A549 (cell line): ENCODE measurements at regions not wholly inside any gene's neighbourhood (a gene's known extent, or its start where the extent isn't known, plus 50 kb on each side); places are given as distances from the start of the nearest gene placed in this dataset.

ENCODE experiments used
- ATAC-seq, 2 experiments: fragments of 200-7000 bp in 1 of 2; fragments of >200 bp in 1 of 2; cut with Nextera tagmentation in 1 of 2; cut with Tn5 transposase in 1 of 2; 3 replicates each; pipeline versions ENCODE4 v1.8.0 to v1.9.1; 2018 to 2020; ENCODE audit warnings: mild to moderate bottlenecking in 1 of 2, moderate library complexity in 1 of 2
- CTCF ChIA-PET: fragments of 300-600 bp; sonication (Branson Sonifier 250); formaldehyde crosslinking; extraction: SDS; loops from one replicate; lab custom pipeline; 2021; ENCODE audit warnings: antibody characterized with exemption, inconsistent platforms; lab: Yijun Ruan, JAX
- POLR2A ChIA-PET: fragments of 350-600 bp; formaldehyde crosslinking; extraction: SDS; loops from one replicate; lab custom pipeline; 2021; ENCODE audit warnings: antibody characterized with exemption, inconsistent platforms; lab: Yijun Ruan, JAX
- DNase-seq, 2 experiments: peaks; one replicate each; pipeline versions ENCODE4 v3.0.0 to v3.0.0-alpha.2; 2011 to 2016; ENCODE audit warnings: low read depth in 1 of 2, low spot score in 1 of 2
- FAIRE-seq: peaks from 2 replicates; lab custom pipeline; 2011; peaks lifted over from hg19 to GRCh38; lab: Jason Lieb, UNC
- H3K27ac ChIP-seq, 2 experiments: fragments of >200 bp; sonication (Bioruptor Twin); formaldehyde crosslinking; 3 replicates each; pipeline ENCODE4 v1.5.1; 2016 to 2017
- H3K4me1 ChIP-seq: fragments of >200 bp; sonication (Bioruptor Twin); formaldehyde crosslinking; 3 replicates; pipeline ENCODE4 v1.6.1; 2016
- H3K4me2 ChIP-seq: fragments of >200 bp; sonication (Bioruptor Twin); formaldehyde crosslinking; 3 replicates; pipeline ENCODE4 v1.6.1; 2016
- H3K4me3 ChIP-seq: fragments of >200 bp; sonication (Bioruptor Twin); formaldehyde crosslinking; 3 replicates; pipeline ENCODE4 v1.5.1; 2016
- H3K9me3 ChIP-seq: fragments of >200 bp; sonication (Bioruptor Twin); formaldehyde crosslinking; 3 replicates; pipeline ENCODE4 v1.6.1; 2016
- BCL3 ChIP-seq: fragments of >200 bp; sonication (Bioruptor Twin); formaldehyde crosslinking; IDR thresholded peaks from 3 replicates; pipeline ENCODE4 v1.6.1; 2016
- CBX2 ChIP-seq: fragments of 200-600 bp; sonication (generic); IDR thresholded peaks from 2 replicates; pipeline ENCODE4 v1.6.1; 2016; ENCODE audit warnings: low read depth, mild to moderate bottlenecking, borderline replicate concordance
- CHD4 ChIP-seq: fragments of 200-600 bp; sonication (generic); IDR thresholded peaks from 2 replicates; pipeline ENCODE4 v1.6.1; 2016; ENCODE audit warnings: antibody characterized with exemption, mild to moderate bottlenecking, borderline replicate concordance
- FOSB ChIP-seq: fragments of 250-450 bp; sonication (Bioruptor Pico); IDR thresholded peaks from 2 replicates; pipeline ENCODE4 v1.5.0; 2020; ENCODE audit warnings: mild to moderate bottlenecking, moderate library complexity
- GATA3 ChIP-seq: IDR thresholded peaks from 2 replicates; pipeline ENCODE4 v1.6.1; 2012; ENCODE audit warnings: borderline replicate concordance
- HOXB5 ChIP-seq: fragments of 250-450 bp; sonication (Bioruptor Pico); IDR thresholded peaks from 2 replicates; pipeline ENCODE4 v1.5.0; 2020; ENCODE audit warnings: mild to moderate bottlenecking, moderate library complexity
- KDM1A ChIP-seq: fragments of 200-600 bp; sonication (generic); IDR thresholded peaks from 2 replicates; pipeline ENCODE4 v1.6.1; 2016; ENCODE audit warnings: low read depth, mild to moderate bottlenecking
- NR3C1 ChIP-seq: fragments of >200 bp; sonication (Bioruptor Twin); formaldehyde crosslinking; IDR thresholded peaks from 3 replicates; pipeline ENCODE4 v1.6.1; 2017
- PBX3 ChIP-seq: IDR thresholded peaks from 2 replicates; pipeline ENCODE4 v1.6.1; 2012
- PHF8 ChIP-seq: fragments of 200-600 bp; sonication (generic); IDR thresholded peaks from 2 replicates; pipeline ENCODE4 v1.6.1; 2016; ENCODE audit warnings: low read depth, mild to moderate bottlenecking, antibody characterized with exemption, moderate library complexity, borderline replicate concordance
- POLR2A ChIP-seq: IDR thresholded peaks from 2 replicates; pipeline ENCODE4 v1.6.1; 2012; ENCODE audit warnings: mild to moderate bottlenecking, low read length
- RCOR1 ChIP-seq: fragments of 150-350 bp; IDR thresholded peaks from 2 replicates; pipeline ENCODE4 v1.6.1; 2014; ENCODE audit warnings: antibody characterized with exemption, low read length, low read depth
- RFX5 ChIP-seq: fragments of 450-650 bp; IDR thresholded peaks from 2 replicates; pipeline ENCODE4 v1.7.1; 2014; ENCODE audit warnings: antibody characterized with exemption, mild to moderate bottlenecking, moderate library complexity
- ZFP36 ChIP-seq: fragments of 450-650 bp; IDR thresholded peaks from 2 replicates; pipeline ENCODE4 v1.6.1; 2014; ENCODE audit warnings: borderline replicate concordance; ENCODE audit not compliant: partially characterized antibody
- ZNF302 ChIP-seq: fragments of 250-450 bp; sonication (Bioruptor Pico); IDR thresholded peaks from 2 replicates; pipeline ENCODE4 v1.9.0; 2021; ENCODE audit warnings: inconsistent platforms, mild to moderate bottlenecking, moderate library complexity
- WGBS: methylation state at CpG from one replicate; pipeline ENCODE4 v1.1.6; 2017; ENCODE audit errors: missing lambda C conversion rate; 5-methylcytosine and 5-hydroxymethylcytosine counted together
- TF ChIP-seq, protein P1 (sequence below): fragments of 450-650 bp; IDR thresholded peaks from 2 replicates; pipeline ENCODE4 v1.6.1; 2014; ENCODE audit warnings: antibody characterized with exemption
- TF ChIP-seq, protein P2 (sequence below): IDR thresholded peaks from 2 replicates; pipeline ENCODE4 v1.6.1; 2012; ENCODE audit warnings: low read depth, borderline replicate concordance
- TF ChIP-seq, protein P3 (sequence below): fragments of >200 bp; sonication (Bioruptor Twin); formaldehyde crosslinking; IDR thresholded peaks from 3 replicates; pipeline ENCODE4 v1.5.1; 2016
- TF ChIP-seq, protein P4 (sequence below): fragments of 200-600 bp; sonication (generic); IDR thresholded peaks from 2 replicates; pipeline ENCODE4 v1.6.1; 2016; ENCODE audit warnings: antibody characterized with exemption, mild to moderate bottlenecking, moderate library complexity

DNA sequence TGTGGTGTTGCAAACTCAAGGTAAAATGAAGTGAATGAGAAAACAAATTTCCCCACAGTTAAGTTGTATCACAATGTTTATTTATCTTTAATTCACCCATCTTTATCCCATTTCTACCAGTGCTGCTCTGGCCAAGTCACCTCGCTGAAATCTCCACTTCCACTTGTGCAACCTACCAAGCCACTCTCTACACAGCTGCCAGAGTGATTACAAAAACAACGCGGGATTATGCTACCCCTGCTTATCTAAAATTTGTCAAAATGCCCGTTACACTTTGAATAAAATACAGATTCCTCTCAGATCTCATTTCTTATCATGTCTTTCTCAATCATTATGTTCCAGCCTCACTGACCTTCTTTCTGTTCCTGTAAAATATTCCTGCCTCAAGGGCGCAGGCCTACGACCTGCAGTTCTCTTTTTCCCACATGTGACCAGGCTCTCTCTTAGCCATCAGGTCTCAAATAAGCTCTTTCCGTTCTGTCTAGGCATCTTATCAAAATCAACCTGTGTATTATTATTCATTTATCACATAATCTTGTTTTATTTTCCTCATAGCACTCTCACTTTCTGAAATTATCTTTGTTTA is 95.6 kb downstream of the NTMT2 start:
- ATAC-seq = no peak
- CTCF ChIA-PET = no interaction called here
- 47% methylated on average over 7 of the region's 7 CpGs for WGBS
- H3K9me3 ChIP-seq = no peaks in the 10 kb centered on the region
- TF ChIP-seq BCL3 (no peak), PBX3 (no peak)
- TF ChIP-seq, all 56 proteins: peak for 0
- H3K4me2 ChIP-seq = no peak overlapping the region
- DNase-seq (no peak), FAIRE-seq (no peak)
- H3K27ac ChIP-seq = no peak overlapping the region
- no peak overlapping the region for H3K4me3 ChIP-seq
- POLR2A ChIA-PET = no interaction called here
- no peaks in the 10 kb centered on the region for H3K4me1 ChIP-seq

DNA sequence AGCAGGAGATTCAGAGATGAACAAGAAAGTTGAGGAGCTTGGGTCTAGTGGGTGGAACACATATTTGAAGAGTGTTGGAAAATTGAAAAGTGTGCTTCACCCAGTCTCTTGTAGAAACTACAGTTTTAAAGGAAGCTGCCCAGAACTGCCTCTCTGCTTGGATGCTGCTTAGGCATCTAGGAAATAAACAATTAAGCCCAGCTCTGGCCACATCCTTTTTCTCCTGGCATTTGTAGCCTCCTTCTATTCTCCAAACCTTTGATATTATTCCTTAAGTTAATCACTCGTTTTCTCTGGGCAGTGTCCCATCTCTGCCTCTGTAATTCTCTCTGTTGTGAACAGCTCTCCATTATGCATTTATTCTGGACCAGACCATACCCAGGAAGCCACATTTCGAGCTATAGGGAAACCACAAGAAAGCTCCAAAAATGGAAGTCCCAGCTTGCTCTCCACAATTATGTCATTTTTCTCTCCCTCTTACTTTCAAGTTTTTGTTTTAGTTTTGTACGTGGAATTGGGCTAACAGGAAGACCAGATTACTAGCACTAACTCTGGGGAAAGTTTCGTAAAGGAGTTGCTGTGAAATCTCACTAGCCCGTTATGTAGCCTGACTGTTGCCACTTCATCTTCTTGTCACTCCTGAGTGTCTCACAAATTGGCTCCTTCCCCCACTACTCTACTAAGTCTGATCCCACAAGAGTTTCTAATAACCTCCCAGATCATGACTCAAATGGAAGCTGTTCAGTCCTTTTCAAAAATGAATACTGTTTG is 102.2 kb downstream of the NTMT2 start:
- DNase-seq = no peak
- Histone ChIP-seq H3K4me1 (no peaks in the 10 kb centered on the region), H3K4me2 (no peak overlapping the region), H3K27ac (no peak overlapping the region), H3K9me3 (no peaks in the 10 kb centered on the region), H3K4me3 (no peak overlapping the region)
- CTCF ChIA-PET = interaction anchor here (0.8 kb wide), 1 partner anchor 46 kb away, joined by 3 read pairs; no protein-coding TSS in a partner anchor
- TF ChIP-seq HOXB5 (no peak), CHD4 (no peak), PHF8 (no peak), RCOR1 (no peak), NR3C1 (no peak), FOSB (CRISPR knock-in tag) (no peak), CBX2 (no peak), KDM1A (no peak), RFX5 (no peak), POLR2A (no peak), GATA3 (no peak), ZFP36 (no peak), ZNF302 (CRISPR knock-in tag) (no peak)
- TF ChIP-seq, protein P1, sequence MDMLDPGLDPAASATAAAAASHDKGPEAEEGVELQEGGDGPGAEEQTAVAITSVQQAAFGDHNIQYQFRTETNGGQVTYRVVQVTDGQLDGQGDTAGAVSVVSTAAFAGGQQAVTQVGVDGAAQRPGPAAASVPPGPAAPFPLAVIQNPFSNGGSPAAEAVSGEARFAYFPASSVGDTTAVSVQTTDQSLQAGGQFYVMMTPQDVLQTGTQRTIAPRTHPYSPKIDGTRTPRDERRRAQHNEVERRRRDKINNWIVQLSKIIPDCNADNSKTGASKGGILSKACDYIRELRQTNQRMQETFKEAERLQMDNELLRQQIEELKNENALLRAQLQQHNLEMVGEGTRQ = no peak
- TF ChIP-seq, protein P2, sequence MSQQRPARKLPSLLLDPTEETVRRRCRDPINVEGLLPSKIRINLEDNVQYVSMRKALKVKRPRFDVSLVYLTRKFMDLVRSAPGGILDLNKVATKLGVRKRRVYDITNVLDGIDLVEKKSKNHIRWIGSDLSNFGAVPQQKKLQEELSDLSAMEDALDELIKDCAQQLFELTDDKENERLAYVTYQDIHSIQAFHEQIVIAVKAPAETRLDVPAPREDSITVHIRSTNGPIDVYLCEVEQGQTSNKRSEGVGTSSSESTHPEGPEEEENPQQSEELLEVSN = no peak
- TF ChIP-seq, protein P3, sequence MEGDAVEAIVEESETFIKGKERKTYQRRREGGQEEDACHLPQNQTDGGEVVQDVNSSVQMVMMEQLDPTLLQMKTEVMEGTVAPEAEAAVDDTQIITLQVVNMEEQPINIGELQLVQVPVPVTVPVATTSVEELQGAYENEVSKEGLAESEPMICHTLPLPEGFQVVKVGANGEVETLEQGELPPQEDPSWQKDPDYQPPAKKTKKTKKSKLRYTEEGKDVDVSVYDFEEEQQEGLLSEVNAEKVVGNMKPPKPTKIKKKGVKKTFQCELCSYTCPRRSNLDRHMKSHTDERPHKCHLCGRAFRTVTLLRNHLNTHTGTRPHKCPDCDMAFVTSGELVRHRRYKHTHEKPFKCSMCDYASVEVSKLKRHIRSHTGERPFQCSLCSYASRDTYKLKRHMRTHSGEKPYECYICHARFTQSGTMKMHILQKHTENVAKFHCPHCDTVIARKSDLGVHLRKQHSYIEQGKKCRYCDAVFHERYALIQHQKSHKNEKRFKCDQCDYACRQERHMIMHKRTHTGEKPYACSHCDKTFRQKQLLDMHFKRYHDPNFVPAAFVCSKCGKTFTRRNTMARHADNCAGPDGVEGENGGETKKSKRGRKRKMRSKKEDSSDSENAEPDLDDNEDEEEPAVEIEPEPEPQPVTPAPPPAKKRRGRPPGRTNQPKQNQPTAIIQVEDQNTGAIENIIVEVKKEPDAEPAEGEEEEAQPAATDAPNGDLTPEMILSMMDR = no peak
- TF ChIP-seq, protein P4, sequence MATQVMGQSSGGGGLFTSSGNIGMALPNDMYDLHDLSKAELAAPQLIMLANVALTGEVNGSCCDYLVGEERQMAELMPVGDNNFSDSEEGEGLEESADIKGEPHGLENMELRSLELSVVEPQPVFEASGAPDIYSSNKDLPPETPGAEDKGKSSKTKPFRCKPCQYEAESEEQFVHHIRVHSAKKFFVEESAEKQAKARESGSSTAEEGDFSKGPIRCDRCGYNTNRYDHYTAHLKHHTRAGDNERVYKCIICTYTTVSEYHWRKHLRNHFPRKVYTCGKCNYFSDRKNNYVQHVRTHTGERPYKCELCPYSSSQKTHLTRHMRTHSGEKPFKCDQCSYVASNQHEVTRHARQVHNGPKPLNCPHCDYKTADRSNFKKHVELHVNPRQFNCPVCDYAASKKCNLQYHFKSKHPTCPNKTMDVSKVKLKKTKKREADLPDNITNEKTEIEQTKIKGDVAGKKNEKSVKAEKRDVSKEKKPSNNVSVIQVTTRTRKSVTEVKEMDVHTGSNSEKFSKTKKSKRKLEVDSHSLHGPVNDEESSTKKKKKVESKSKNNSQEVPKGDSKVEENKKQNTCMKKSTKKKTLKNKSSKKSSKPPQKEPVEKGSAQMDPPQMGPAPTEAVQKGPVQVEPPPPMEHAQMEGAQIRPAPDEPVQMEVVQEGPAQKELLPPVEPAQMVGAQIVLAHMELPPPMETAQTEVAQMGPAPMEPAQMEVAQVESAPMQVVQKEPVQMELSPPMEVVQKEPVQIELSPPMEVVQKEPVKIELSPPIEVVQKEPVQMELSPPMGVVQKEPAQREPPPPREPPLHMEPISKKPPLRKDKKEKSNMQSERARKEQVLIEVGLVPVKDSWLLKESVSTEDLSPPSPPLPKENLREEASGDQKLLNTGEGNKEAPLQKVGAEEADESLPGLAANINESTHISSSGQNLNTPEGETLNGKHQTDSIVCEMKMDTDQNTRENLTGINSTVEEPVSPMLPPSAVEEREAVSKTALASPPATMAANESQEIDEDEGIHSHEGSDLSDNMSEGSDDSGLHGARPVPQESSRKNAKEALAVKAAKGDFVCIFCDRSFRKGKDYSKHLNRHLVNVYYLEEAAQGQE = no peak
- 7% methylated on average over 5 of the region's 5 CpGs for WGBS
- POLR2A ChIA-PET = no interaction called here
- no peak for FAIRE-seq
- ATAC-seq = no peak
